Right ventricle myocardium superior (tissue), 1 donor: ENCODE measurements at regions not wholly inside any gene's neighbourhood (a gene's known extent, or its start where the extent isn't known, plus 50 kb on each side); places are given as distances from the start of the nearest gene placed in this dataset.
"Not testable (repeated sequence)": the region's sequence is repeated elsewhere in the genome, so short reads cannot be mapped to it uniquely, and the experiment has no call there.

ENCODE experiments used
- ATAC-seq: fragments of 200-7000 bp; cut with Tn5 transposase; one replicate; pipeline ENCODE4 v1.9.1; 2020; ENCODE audit warnings: mild to moderate bottlenecking; ENCODE audit not compliant: poor library complexity
- DNase-seq: peaks from one replicate; pipeline ENCODE4 v3.0.0-alpha.2; 2020
- intact Hi-C: fragments of 100-400 bp; cut with DNase I; formaldehyde crosslinking; loops from one replicate; pipeline ENCODE4 v1.11.2; 2022
- donor health status: DM: no; HTN: yes; CAD: no; lungs with severe emphysema.

GRCh38 chr7:124308384-124308783, 275.5 kb upstream of the TMEM229A start:
- DNase-seq (no peak), ATAC-seq (no peak)
- intact Hi-C loops: no loop called here

DNA sequence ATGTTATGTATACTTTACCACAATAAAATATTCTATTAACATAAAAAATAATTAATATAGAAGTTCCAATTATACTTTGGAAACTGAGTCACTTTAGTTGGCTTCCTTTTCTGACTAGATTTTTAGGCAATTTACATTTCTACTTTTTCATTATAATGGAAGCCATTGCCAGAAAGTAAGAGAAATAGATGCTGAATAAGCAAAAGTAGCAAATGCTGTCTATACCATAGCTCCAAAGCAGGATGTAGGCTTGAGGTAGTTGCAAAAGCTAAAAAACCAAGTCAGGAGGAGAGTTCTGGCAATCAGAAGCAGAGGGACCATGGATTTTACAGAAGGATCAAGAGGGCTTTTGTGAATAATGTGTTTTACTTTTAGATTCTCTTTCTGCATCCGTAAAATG, 262.4 kb upstream of the TMEM229A start:
- intact Hi-C loops: no loop called here
- DNase-seq (no peak), ATAC-seq (no peak)

- intact Hi-C loops: no loop called here
Observed at GRCh38 chr7:124284937-124285336, 252.1 kb upstream of the TMEM229A start.

DNA sequence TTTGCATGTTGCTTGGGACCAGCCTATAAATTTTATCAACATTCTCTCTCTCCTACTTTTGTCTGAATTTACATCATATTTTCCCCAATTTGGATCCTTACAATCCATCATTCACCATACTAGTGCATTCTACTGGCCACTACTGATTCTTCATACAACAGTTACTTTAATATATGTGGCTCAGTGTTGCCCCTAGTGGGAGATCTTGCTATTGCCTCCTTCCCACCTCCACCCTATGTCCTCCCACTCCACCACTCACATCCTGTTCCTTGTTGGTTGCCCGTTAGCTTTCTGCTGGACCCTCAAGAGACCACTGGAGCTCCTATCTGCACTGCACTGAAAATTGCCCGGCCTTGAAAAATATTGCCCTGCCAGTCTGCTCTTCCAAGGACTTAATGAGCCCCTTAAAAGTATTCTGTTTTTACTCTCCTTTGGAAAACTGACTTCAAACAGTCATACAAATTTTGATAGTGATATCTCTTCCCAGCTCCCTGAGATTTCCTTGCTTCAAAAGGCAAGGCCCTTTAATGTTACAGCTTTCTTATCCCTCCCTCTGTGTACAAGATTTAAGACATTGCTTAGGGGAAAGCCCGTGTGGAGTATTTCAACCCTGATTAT, 243.2 kb upstream of the TMEM229A start:
- ATAC-seq (no peak), DNase-seq (no peak)
- intact Hi-C loops: no loop called here

More at GRCh38 chr7:124284937-124285336, 252.1 kb upstream of the TMEM229A start:
- DNase-seq (no peak), ATAC-seq (no peak)

DNA sequence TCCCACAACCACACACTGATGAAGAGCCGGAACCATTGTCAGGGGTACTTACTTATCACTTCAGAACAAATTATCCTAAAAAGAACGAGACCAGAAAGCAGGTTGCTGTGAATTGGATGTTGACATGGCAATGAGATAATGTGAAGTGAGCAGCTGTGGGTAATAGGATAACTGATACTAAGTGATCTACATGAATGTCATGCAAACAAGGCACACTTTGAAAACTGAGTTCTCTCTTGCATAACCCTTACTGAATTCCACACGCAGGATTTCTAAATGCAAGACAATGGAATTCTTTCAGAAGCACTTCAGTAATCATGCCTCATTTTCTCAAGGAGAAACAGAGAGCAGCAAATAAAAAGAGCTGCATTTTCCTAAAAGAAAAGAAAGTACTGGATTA, 242.5 kb upstream of the TMEM229A start:
- intact Hi-C loops: no loop called here
- DNase-seq (no peak), ATAC-seq (no peak)

GRCh38 chr7:124269774-124270173, 236.9 kb upstream of the TMEM229A start:
- intact Hi-C loops: no loop called here
- ATAC-seq: no peak
- DNase-seq: no peak

DNA sequence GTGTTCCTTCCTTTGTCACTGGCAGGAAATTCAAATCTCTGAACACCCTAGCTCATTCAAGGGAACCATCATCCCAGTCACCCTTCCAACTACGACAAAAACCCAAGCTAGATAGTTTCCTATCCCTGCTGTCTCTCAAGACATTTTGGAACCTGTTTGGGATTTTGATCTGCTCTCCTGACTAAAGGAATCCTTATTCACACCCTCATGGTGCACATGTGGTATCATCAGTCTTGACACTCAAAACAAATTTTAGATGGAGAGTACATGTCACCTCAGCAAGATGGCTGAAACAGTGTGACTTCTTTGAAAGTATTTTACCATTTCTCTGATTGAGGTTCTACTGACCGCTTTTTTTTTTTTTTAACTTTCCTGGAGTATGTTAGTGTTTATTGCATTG, 234.3 kb upstream of the TMEM229A start:
- ATAC-seq: no peak
- intact Hi-C loops: no loop called here
- DNase-seq: no peak

- DNase-seq: no peak
- no peak for ATAC-seq
- intact Hi-C loops: no loop called here
Observed at GRCh38 chr7:124263232-124263827, 230.5 kb upstream of the TMEM229A start.

DNA sequence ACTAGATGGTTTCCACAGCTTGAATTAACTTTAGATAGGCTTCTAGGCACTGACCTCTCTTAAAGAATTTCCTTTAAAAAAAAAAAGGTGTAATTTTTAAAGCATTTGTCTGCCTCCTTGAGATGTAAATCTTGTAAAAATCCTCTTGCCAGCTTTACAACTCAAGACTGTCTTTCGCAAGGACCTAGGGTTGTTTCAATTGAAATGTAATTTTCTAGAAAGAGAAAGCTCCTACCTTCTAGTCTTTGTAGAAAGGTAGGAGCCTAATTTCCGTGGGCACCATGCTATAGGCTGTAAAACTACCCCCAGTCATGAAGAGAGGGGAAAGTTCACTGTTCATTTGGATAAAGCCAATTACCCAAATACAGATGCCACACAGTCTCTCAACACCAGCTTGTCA, 228.8 kb upstream of the TMEM229A start:
- DNase-seq (no peak), ATAC-seq (no peak)
- intact Hi-C loops: no loop called here

DNA sequence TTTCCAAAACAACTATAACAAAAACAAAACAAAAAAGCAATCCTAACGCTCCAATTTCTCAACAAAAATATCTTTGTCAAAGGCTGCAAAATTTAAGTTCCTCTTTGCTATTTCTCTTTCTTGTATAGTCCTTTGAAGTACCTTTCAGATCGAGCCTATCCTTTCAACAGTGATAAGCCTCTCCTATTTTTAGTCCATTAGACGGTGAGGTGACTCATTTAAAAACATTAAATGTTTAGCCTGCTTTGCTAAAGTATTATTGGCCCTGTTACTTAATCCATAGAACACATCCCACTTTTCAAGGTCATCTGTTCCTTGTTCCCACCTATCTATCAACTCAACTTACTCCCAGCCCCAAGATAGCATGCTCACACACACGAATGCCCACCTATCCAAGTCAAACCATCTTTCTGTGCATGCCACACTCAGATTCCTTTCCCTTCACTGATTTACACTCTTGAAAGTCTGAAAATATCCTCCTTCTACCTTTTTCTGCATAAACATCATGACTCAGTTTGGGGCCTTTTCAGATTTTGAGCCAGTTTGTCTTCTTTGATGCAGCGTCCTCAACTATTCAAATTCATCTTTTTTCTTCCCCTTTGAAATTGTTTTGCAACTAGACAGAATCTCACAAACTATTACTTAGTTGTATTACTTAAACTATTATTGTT, 224.9 kb upstream of the TMEM229A start:
- peak; percentile 32 for ATAC-seq

DNA sequence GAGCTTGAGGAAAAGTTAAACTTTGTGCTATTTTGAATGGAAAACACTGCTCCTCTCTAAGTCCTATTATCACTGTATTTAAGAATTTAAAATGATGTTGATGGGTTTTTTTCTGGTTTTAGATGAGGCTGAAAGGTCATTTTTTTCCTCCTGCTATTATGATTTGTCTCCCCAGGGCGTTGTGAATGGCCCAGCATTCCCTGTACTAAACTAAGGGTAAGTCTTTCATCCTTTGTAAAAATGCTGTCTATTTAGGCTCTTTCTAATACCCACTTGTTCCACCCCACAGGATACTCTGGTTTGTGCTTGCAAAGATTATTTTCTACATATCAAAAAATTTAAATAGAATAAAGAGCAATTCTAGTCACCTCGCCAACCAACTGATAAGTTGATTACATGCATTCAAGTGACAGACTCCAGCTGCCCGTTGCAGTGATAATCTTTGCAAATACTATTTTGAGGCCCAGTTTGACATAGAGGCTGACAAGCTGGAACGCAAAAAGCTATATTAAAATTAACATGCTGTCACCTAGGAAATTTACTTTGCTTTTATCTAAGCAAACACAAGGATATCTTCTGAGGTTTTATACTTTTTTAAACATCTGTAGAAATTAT, 222.3 kb upstream of the TMEM229A start:
- ATAC-seq (peak; percentile 83), DNase-seq (no peak)
- intact Hi-C loops: no loop called here

More for the DNA sequence above, 224.9 kb upstream of the TMEM229A start:
- intact Hi-C loops: no loop called here
- no peak for DNase-seq

DNA sequence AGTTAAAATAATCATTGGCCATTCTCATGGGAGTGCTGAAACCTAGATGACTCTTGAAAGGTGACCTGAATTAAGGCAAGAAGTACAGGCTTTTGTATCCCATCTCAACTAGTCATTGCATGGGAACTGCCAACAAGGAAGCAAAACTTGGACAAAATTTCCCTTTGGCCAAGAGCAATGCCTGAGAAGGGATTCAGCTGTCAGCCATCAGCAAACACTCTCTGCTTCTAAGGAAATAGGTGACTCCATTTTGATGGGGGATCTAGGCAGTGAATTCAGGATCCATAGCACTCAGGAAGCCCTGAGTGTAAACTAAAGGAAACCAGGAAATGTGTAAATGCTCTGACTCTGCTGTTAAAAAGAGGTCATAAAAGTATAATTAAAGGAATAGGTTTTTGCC, 221.5 kb upstream of the TMEM229A start:
- ATAC-seq (no peak), DNase-seq (no peak)
- intact Hi-C loops: no loop called here

DNA sequence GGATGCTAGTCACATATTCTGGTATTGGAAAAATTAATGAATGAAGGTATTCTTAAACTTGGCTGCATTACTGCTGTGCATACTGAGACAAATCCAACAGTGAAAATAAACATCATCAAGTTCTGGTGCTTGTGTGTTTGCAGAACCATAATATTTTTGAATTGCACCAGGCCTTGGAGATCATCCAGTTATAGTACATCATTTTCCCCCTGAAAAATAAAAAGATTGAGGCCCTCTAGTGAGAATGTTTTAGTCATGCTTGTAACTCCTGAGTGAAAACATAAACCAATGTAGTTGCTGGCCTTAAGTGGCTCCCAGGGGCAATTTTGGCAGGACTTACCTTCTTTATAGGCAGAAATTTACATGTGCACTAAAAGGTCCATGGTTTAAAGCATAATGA, 218.8 kb upstream of the TMEM229A start:
- ATAC-seq: no peak
- intact Hi-C loops: no loop called here
- no peak for DNase-seq

DNA sequence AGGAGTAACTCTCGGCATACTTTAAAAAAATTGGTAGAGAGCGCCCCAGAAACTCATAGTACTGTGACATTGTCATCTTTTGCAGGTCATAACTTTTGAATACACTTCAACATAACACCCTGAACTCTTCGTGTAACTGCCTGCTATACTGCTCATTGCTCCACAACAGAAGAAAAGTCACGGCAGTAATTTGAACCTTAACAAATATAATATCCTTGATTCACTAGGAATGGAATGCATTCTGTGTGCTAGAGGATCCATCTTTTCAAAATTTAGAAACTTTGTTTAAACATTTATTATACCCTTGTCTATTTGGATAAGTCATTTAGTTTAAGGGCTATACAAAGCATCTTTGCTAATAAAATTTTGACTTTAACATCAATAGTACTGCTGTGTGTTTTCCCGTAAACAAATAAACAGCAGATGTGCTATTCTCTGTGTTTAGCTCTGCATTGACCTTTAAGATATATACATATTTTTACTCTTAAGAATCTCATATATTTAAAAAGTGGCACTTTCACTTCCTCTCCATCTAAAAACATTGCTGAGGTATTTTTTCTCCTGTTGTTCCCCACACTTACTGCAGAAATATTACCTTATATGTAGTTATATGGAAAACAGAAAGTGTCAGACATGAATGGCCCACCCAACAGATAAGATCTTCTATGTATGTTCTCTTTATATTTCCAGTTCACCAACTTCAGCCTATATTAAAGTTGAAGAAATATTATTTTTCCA, 217.6 kb upstream of the TMEM229A start:
- ATAC-seq (no peak), DNase-seq (no peak)
- intact Hi-C loops: no loop called here

- no peak for ATAC-seq
- intact Hi-C loops: no loop called here
- no peak for DNase-seq
Observed at GRCh38 chr7:124247691-124248090, 214.8 kb upstream of the TMEM229A start.

- ATAC-seq (no peak), DNase-seq (no peak)
- intact Hi-C loops: no loop called here
Observed at GRCh38 chr7:124246262-124246863, 213.5 kb upstream of the TMEM229A start.

DNA sequence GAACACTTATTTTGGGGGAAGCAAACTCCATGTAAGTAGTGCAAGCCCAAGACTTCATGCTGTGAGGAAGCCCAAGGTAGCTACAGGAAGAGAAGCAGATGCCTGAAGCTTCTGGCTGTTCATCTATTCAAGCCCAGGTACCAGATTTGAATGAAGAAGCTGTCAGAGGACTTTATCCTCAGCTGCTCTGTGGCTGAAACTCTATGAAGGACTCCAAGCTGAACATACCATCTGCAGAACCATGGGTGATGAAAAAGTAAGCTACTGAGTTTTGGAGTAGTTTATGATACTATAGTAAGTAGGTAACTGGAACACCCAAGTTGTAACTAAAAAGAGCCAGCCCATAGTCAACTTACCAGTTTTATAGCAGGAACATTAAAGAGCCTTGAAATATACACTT, 211.6 kb upstream of the TMEM229A start:
- intact Hi-C loops, DNase-seq, ATAC-seq: not testable (repeated sequence)

DNA sequence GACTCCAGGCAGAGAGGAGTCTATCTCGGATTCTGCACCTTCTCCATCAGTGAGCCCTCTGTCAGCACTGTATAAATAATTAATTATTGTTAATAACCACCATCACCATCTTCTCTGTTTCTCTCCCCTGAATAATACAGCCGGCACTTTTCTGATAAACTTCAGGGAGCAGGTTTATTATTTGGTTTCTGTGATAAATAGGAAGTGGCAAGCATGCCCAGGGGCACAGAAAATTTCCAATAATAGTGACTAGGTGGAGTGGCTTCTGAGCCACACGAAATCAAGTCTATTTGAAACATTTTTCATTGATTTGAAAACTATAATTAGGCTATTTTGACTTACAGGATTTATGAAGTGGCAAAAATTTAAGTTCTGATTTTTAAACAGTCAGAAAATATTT, 186.8 kb upstream of the TMEM229A start:
- DNase-seq: no peak
- ATAC-seq: no peak
- intact Hi-C loops: no loop called here

- intact Hi-C loops: no loop called here
Observed at GRCh38 chr7:124208642-124209041, 175.8 kb upstream of the TMEM229A start.

More at GRCh38 chr7:124208642-124209041, 175.8 kb upstream of the TMEM229A start:
- DNase-seq (no peak), ATAC-seq (no peak)
